ENCODE measurements at regions not wholly inside any gene's neighbourhood (a gene's known extent, or its start where the extent isn't known, plus 50 kb on each side); places are given as distances from the start of the nearest gene placed in this dataset.

DNA sequence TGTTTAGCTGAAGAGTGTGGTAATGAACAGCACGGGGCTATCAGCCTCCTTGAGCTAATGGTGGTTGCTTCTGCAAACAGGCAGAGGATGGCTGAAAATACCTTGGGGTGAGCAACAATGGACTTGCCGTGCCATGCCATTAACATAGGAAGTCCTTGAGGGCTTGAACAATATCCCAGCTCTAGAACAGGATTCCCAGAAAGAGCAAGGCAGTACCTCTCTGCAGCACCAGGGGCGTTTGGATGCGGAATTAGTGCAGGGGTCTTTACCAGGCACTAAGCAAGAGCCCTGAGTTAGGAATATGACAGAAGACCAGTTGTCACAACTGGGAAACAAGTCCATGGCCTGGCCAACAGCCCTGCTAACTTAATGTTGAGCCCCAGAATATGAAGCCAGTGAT lies 143.2 kb upstream of the COBL start:
- no peak overlapping the region for H3K4me3 ChIP-seq (ENCODE audit: low read depth, low read length)
- TF ChIP-seq CTCF (IDR thresholded peaks at IDR 0.05; ENCODE audit: low read depth, low read length) = no peak

DNA sequence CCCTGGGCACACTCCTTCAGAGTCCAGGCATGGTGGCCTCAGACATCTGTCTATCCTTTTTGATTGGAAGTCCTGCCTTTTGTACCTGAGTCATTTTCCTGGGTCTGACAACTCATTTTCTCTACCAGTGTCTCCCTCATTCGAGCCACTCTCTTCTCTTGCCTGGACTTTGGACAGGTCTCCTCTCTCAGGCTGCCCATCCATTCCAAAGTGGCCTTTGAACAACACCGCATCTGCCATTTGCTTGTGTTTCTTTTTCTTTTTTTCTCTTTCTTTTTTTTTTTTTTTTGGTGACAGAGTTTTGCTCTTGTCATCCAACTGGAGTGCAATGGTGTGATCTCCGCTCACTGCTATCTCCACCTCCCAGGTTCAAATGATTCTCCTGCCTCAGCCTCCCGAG lies 142.1 kb upstream of the COBL start:
- TF ChIP-seq CTCF (IDR thresholded peaks at IDR 0.05; ENCODE audit: low read depth, low read length) = no peak
- H3K4me3 ChIP-seq (ENCODE audit: low read depth, low read length) = no peak overlapping the region

DNA sequence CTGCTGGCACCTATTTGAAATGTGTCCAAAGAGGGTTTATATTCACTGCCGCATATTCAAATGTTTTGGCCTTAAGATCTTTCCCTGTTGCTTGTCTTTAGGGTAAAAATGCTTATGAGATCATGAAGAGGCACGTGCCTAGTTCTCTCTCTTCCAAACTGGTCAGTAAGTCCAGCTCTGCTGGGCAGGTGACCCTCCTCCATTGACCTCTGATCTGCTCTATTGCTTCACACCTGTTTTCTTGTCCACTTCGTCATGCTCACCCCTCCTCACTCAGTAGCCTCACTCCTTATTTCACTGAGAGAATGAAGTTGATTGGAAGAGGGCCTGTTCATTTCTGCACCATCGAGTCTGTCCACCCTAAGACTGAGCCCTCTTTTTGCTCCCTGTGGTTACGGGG lies 140.5 kb upstream of the COBL start:
- no peak for TF ChIP-seq CTCF (IDR thresholded peaks at IDR 0.05; ENCODE audit: low read depth, low read length)
- no peak overlapping the region for H3K4me3 ChIP-seq (ENCODE audit: low read depth, low read length)

DNA sequence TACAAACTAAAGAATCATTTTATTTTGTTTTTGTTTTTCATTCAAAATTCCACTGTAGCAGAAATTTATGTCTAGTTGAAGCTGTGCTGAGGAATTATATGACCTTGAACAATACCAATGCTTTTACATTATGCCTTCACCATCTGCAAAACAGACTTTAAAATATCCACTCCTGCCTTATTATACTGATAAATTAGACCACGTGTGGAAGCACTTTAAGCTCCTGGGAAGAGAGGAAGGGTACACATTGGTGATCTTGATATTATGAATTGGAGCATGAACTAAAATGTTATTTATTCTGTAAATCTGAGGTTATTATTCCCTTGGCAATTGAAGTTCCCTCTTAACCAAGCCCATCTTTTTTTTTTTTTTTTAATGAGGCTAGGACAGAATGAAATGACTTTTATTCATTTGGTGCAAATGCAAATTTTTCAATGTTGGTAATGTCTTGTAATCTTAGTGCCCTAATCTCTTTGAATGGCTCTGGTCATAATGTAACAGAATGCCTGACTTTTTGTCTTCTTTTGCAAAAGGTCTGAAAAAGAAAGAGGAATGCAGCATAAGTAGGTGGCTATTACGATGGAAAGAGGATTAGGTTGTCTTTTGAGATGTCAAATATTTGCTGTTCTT lies 139.9 kb upstream of the COBL start:
- no peak for TF ChIP-seq CTCF (IDR thresholded peaks at IDR 0.05; ENCODE audit: low read depth, low read length)
- no peak overlapping the region for H3K4me3 ChIP-seq (ENCODE audit: low read depth, low read length)

GRCh38 chr7:51455948-51456347 lies 139.3 kb upstream of the COBL start:
- no peak overlapping the region for H3K4me3 ChIP-seq (ENCODE audit: low read depth, low read length)
- no peak for TF ChIP-seq CTCF (IDR thresholded peaks at IDR 0.05; ENCODE audit: low read depth, low read length)

- TF ChIP-seq CTCF (IDR thresholded peaks at IDR 0.05; ENCODE audit: low read depth, low read length) = no peak
- H3K4me3 ChIP-seq (ENCODE audit: low read depth, low read length) = no peak overlapping the region
These were observed 138.9 kb upstream of the COBL start for GRCh38 chr7:51455513-51455912.

DNA sequence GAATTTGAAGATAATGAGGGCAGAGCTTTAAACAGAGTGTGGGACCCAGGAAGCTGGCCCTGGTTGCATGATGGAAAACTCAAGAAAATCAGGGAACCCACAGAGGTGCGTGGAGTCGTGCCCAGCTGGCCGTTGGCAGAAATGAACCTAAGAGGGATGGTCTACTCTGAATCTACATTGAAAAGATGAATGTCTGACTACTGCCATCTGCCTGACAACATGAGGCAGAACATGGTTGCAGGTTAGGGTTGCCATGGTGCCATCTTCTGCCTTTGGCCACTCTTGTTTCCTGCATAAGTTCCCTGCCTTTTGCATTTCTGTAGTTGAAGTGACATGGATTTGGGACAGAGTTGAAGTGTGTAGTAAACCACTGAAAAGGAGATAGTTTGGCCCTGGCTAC lies 138.5 kb upstream of the COBL start:
- H3K4me3 ChIP-seq (ENCODE audit: low read depth, low read length) = no peak overlapping the region
- TF ChIP-seq CTCF (IDR thresholded peaks at IDR 0.05; ENCODE audit: low read depth, low read length) = no peak
